Epithelial cell of proximal tubule (primary cell): ENCODE measurements at regions not wholly inside any gene's neighbourhood (a gene's known extent, or its start where the extent isn't known, plus 50 kb on each side); places are given as distances from the start of the nearest gene placed in this dataset.

Experiments used
- DNase-seq: peaks from one replicate; pipeline ENCODE4 v3.0.0-alpha.2; 2011; ENCODE audit warnings: low read depth
- H3K4me3 ChIP-seq: 2 replicates; pipeline ENCODE4 v1.5.1; 2011; ENCODE audit warnings: low read depth, mild to moderate bottlenecking, low read length
- CTCF ChIP-seq: conservative IDR thresholded peaks from 2 replicates; pipeline ENCODE4 v1.5.1; 2012; ENCODE audit warnings: low read depth, mild to moderate bottlenecking, low read length

DNA sequence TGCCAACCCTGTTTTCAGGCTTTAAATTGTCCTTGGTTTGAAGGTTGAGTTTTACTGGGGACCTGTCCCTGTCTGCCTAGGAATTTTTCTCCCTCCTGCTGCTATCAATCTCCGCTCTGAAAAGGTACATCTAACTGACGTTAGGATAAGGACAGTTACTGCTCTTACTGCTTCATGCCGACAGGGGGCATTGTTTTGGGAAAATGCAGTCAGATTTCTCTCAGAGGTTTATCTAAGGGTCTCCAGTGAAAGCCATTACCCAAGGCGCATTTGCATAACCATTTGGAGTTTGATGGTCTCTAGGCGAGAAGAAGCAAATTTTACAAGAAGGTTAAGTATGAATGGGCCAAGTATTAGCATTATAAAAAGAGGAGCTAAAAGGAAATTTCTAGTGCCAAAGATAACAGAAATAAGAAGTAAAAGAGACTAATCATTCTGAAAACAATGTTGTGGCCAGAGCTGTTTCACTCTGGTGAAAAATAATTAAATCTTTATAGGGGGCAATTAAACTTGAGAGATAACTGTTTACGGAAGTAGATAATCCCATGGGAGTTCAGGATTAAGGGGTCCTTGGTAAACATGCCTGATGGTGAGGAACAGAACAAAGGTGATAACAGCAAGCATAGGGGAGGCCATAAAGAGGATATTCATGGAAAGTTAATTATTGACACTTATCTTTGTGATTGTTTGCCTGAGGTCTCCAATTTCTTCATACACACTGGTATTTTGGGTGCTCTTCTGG is 605.0 kb downstream of the MTRR start:
- peak; percentile 24 for TF ChIP-seq CTCF
- no peak for DNase-seq
- H3K4me3 ChIP-seq: no peak overlapping the region

DNA sequence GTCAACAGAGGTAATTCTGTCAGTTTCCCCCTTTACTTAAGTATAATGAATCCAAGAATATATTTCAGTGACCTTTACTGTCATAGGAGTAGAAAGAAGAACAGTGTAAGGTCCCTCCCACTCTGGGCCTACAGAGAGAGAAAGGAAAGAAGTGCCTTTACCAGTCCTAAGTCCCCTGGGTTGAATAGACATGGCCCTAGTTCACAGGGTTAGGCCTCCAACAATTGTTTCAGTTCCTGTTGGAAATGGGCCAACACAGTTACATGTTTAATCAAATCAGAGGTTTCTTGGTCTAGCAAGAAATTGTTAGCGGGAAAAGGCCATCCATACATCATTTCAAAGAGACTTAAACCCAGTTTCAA is 605.6 kb downstream of the MTRR start:
- no peak overlapping the region for H3K4me3 ChIP-seq
- no peak for TF ChIP-seq CTCF
- DNase-seq: no peak

DNA sequence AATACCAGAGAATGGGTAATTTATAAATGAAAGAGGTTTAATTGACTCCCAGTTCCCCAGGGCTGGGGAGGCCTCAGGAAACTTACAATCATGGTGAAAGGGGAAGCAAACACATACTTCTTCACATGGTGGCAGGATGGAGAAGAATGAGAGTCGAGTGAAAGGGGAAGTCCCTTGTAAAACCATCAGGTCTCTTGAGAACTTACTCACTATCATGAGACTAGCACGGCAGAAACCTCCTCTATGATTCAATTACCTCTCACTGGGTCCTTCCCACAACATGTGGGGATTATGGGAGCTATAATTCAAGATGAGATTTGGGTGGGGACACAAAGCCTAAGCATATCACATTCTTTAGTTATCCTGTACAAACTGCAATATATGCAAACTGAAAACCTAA is 609.4 kb downstream of the MTRR start:
- no peak for DNase-seq
- TF ChIP-seq CTCF: no peak
- no peak overlapping the region for H3K4me3 ChIP-seq

GRCh38 chr5:8481007-8481406 is 612.1 kb downstream of the MTRR start:
- DNase-seq: no peak
- H3K4me3 ChIP-seq: no peak overlapping the region
- no peak for TF ChIP-seq CTCF

- TF ChIP-seq CTCF: no peak
- no peak overlapping the region for H3K4me3 ChIP-seq
- no peak for DNase-seq
Measured at GRCh38 chr5:8491254-8491653, 622.3 kb downstream of the MTRR start.

DNA sequence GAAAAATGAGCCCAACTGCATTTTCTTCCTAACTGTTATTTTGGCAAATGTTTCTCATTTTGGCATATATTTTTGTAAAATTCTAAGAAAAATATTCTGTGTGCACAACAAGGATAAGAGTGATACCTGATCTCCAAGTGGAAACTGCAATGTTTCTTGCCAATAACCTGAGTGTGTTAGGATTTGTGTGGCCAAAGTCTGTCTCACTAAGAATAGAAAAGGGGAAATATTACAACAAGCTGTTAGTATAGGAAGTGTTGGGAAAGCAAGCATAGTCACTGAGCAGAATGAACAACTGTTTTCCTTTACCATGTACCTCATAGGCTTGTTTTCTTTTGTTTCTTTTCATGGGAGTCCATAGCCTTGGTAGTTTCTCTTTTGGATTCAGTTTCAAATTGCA is 624.2 kb downstream of the MTRR start:
- TF ChIP-seq CTCF: no peak
- DNase-seq: no peak
- H3K4me3 ChIP-seq: no peak overlapping the region

DNA sequence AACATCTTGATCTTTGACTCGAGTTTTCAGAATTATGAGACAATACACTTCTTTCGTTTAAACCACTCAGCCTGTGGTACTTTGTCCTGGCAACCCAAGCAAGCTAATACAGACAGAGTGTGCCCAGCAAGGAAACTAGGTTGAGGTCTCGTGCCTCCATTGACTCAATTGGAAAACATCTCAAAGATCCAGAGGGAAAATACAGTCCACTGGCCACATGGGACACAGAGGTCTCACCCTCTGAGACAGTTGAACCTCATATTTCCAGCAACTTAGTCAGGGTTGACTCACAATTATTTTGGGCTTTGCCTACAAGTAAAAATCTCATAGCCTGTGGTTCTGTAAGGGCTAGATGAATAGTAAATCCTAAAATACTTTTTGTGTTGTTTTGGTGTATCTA is 631.5 kb downstream of the MTRR start:
- no peak for DNase-seq
- H3K4me3 ChIP-seq: no peak overlapping the region
- TF ChIP-seq CTCF: no peak
